GM21367 (cell line): ENCODE measurements at regions not wholly inside any gene's neighbourhood (a gene's known extent, or its start where the extent isn't known, plus 50 kb on each side); places are given as distances from the start of the nearest gene placed in this dataset.
"Not testable (repeated sequence)": the region's sequence is repeated elsewhere in the genome, so short reads cannot be mapped to it uniquely, and the experiment has no call there.

ENCODE experiments used
- ATAC-seq: cut with Tn5 transposase; IDR thresholded peaks from one replicate; pipeline ENCODE4 v1.9.1; 2021; ENCODE audit not compliant: unreplicated experiment

GRCh38 chr18:11468617-11469016 is 140.8 kb upstream of the SLC35G4 start:
- no peak for ATAC-seq

GRCh38 chr18:11468120-11468519 is 141.3 kb upstream of the SLC35G4 start:
- no peak for ATAC-seq

GRCh38 chr18:11467611-11468010 is 141.8 kb upstream of the SLC35G4 start:
- no peak for ATAC-seq

- no peak for ATAC-seq
Observed at GRCh38 chr18:11464129-11464528, 145.3 kb upstream of the SLC35G4 start.

GRCh38 chr18:11458447-11458846 is 150.9 kb upstream of the SLC35G4 start:
- no peak for ATAC-seq

GRCh38 chr18:11457853-11458252 is 151.5 kb upstream of the SLC35G4 start:
- ATAC-seq = not testable (repeated sequence)

- no peak for ATAC-seq
Observed at GRCh38 chr18:11454040-11454439, 155.4 kb upstream of the SLC35G4 start.

- ATAC-seq = not testable (repeated sequence)
Observed at GRCh38 chr18:11444169-11444568, 165.2 kb upstream of the SLC35G4 start.

- no peak for ATAC-seq
Observed at GRCh38 chr18:11437046-11437445, 172.3 kb upstream of the SLC35G4 start.

GRCh38 chr18:11432360-11432811 is 177.0 kb upstream of the SLC35G4 start:
- ATAC-seq = no peak

GRCh38 chr18:11429876-11430275 is 179.5 kb upstream of the SLC35G4 start:
- ATAC-seq = no peak

GRCh38 chr18:11425211-11425610 is 184.2 kb upstream of the SLC35G4 start:
- ATAC-seq = no peak

- ATAC-seq = no peak
Observed at GRCh38 chr18:11419338-11419737, 190.1 kb upstream of the SLC35G4 start.

- no peak for ATAC-seq
Observed at GRCh38 chr18:11412811-11413210, 196.6 kb upstream of the SLC35G4 start.

- no peak for ATAC-seq
Observed at GRCh38 chr18:11411048-11411447, 198.3 kb upstream of the SLC35G4 start.

GRCh38 chr18:11408555-11409065 is 200.8 kb upstream of the SLC35G4 start:
- no peak for ATAC-seq

- ATAC-seq = no peak
Observed at GRCh38 chr18:11407940-11408339, 201.5 kb upstream of the SLC35G4 start.

- ATAC-seq = no peak
Observed at GRCh38 chr18:11405804-11406203, 203.6 kb upstream of the SLC35G4 start.

- no peak for ATAC-seq
Observed at GRCh38 chr18:11400703-11401102, 208.7 kb upstream of the SLC35G4 start.

- no peak for ATAC-seq
Observed at GRCh38 chr18:11398625-11399024, 210.8 kb upstream of the SLC35G4 start.

- no peak for ATAC-seq
Observed at GRCh38 chr18:11392980-11393885, 216.2 kb upstream of the SLC35G4 start.

GRCh38 chr18:11392292-11392691 is 217.1 kb upstream of the SLC35G4 start:
- no peak for ATAC-seq
